GM19467 (cell line): ENCODE measurements at regions not wholly inside any gene's neighbourhood (a gene's known extent, or its start where the extent isn't known, plus 50 kb on each side); places are given as distances from the start of the nearest gene placed in this dataset.

Source experiments
- ATAC-seq: cut with Tn5 transposase; IDR thresholded peaks from one replicate; pipeline ENCODE4 v1.9.1; 2021; ENCODE audit warnings: mild to moderate bottlenecking, moderate library complexity; ENCODE audit not compliant: unreplicated experiment

- ATAC-seq = no peak
Observed at GRCh38 chr4:64497491-64497890, 88.2 kb upstream of the TECRL start.

DNA sequence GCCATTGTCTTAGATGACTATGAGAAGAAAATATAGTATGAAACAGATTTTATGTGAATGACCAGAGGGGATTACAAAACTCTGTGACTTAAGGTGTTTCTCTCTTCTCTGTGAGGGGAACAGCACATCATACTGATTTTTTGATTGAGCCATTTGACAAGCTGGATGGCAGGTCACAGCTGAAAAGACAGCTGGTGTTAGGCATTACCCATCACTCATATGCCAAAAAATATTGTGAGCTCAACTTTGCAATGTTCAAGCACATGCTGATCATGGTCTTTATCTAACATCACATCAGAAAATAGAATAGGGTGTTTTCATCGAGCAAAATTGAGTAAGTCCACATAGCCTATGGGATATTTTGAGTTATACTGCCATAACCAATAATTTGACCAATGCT, 86.7 kb upstream of the TECRL start:
- no peak for ATAC-seq

GRCh38 chr4:64489628-64490027, 80.4 kb upstream of the TECRL start:
- no peak for ATAC-seq

DNA sequence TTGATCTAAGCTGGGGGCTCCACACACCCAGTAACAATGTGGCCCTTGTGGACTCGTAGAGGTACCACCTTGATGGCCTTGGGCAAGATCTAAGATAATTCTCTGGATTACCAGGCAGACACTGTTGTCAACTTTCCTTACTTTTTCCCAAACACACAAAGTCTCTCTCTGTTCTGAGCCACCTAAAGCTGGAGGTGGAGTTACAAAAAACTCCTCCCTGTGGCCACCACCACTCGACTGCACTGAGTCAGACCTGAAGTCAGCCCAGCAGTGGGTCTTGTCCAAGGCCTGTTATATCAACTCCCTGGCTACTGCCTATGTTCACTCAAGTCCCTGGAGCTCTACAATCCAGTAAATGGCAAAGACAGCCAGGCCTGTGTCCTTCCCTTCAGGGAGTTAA, 70.1 kb upstream of the TECRL start:
- ATAC-seq = no peak

- ATAC-seq = no peak
Observed at GRCh38 chr4:64477127-64477526, 67.9 kb upstream of the TECRL start.

- no peak for ATAC-seq
Observed at GRCh38 chr4:64465263-64465662, 56.0 kb upstream of the TECRL start.

GRCh38 chr4:64464581-64464980, 55.3 kb upstream of the TECRL start:
- no peak for ATAC-seq
